ENCODE measurements at regions not wholly inside any gene's neighbourhood (a gene's known extent, or its start where the extent isn't known, plus 50 kb on each side); places are given as distances from the start of the nearest gene placed in this dataset.

- peaks cover 5% of the 10 kb centered on the region; the same call in 1 of the 2 replicates for H3K9me3 ChIP-seq
- CTCF ChIA-PET, result no interaction called here
- no peaks in the 10 kb centered on the region for H3K4me1 ChIP-seq (ENCODE audit: control insufficient read depth in 1 of 2, insufficient read depth in 2 of 2, low read depth in 1 of 2, low read length in 1 of 2)
- H3K79me2 ChIP-seq (ENCODE audit: insufficient read depth), result no peaks in the 10 kb centered on the region
- H3K27ac ChIP-seq (ENCODE audit: low read depth in 2 of 2, low read length in 1 of 2), result no peak overlapping the region
- no peak for DNase-seq
- H3K27me3 ChIP-seq (ENCODE audit: insufficient read depth), result no peaks in the 10 kb centered on the region
- H2AFZ ChIP-seq (ENCODE audit: low read depth), result no peak overlapping the region
- H3K9ac ChIP-seq, result no peak overlapping the region
- no peaks in the 10 kb centered on the region for H4K20me1 ChIP-seq (ENCODE audit: insufficient read depth)
- TF ChIP-seq RAD21 (IDR thresholded peaks at IDR 0.05; ENCODE audit: low read length), result no peak
- TF ChIP-seq SIN3A (IDR thresholded peaks at IDR 0.05; ENCODE audit: borderline replicate concordance, low read depth, low read length), result no peak
- TF ChIP-seq, protein P1, sequence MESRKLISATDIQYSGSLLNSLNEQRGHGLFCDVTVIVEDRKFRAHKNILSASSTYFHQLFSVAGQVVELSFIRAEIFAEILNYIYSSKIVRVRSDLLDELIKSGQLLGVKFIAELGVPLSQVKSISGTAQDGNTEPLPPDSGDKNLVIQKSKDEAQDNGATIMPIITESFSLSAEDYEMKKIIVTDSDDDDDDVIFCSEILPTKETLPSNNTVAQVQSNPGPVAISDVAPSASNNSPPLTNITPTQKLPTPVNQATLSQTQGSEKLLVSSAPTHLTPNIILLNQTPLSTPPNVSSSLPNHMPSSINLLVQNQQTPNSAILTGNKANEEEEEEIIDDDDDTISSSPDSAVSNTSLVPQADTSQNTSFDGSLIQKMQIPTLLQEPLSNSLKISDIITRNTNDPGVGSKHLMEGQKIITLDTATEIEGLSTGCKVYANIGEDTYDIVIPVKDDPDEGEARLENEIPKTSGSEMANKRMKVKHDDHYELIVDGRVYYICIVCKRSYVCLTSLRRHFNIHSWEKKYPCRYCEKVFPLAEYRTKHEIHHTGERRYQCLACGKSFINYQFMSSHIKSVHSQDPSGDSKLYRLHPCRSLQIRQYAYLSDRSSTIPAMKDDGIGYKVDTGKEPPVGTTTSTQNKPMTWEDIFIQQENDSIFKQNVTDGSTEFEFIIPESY (IDR thresholded peaks at IDR 0.05; ENCODE audit: borderline replicate concordance, low read depth), result no peak
- TF ChIP-seq FOXM1 (IDR thresholded peaks at IDR 0.05; ENCODE audit: low read depth), result no peak
- TF ChIP-seq GATA2 (CRISPR knock-in tag; IDR thresholded peaks at IDR 0.05), result no peak
- TF ChIP-seq, protein P2, sequence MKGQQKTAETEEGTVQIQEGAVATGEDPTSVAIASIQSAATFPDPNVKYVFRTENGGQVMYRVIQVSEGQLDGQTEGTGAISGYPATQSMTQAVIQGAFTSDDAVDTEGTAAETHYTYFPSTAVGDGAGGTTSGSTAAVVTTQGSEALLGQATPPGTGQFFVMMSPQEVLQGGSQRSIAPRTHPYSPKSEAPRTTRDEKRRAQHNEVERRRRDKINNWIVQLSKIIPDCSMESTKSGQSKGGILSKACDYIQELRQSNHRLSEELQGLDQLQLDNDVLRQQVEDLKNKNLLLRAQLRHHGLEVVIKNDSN (IDR thresholded peaks at IDR 0.05; ENCODE audit: borderline replicate concordance, low read depth), result no peak
- TF ChIP-seq GABPA (IDR thresholded peaks at IDR 0.05; ENCODE audit: low read depth), result no peak
- no peak overlapping the region for H3K4me2 ChIP-seq
- WGBS (ENCODE audit: low lambda C conversion rate), result 50% methylated on average over 6 of the region's 11 CpGs
- no peaks in the 10 kb centered on the region for H3K36me3 ChIP-seq (replicated peaks in 1 of 2; ENCODE audit: control insufficient read depth in 1 of 2, insufficient read depth in 2 of 2, low read length in 1 of 2)
- H3K9me2 ChIP-seq, result no peaks in the 10 kb centered on the region
- no peaks in the 10 kb centered on the region for H3F3A ChIP-seq (replicated peaks; ENCODE audit: insufficient read depth)
- H3K4me3 ChIP-seq (ENCODE audit: low read depth in 2 of 2, low read length in 1 of 2), result no peak overlapping the region
- POLR2A ChIA-PET, result no interaction called here
These were observed 90.2 kb upstream of the PRR20G start for GRCh38 chr3:127377801-127378655.

DNA sequence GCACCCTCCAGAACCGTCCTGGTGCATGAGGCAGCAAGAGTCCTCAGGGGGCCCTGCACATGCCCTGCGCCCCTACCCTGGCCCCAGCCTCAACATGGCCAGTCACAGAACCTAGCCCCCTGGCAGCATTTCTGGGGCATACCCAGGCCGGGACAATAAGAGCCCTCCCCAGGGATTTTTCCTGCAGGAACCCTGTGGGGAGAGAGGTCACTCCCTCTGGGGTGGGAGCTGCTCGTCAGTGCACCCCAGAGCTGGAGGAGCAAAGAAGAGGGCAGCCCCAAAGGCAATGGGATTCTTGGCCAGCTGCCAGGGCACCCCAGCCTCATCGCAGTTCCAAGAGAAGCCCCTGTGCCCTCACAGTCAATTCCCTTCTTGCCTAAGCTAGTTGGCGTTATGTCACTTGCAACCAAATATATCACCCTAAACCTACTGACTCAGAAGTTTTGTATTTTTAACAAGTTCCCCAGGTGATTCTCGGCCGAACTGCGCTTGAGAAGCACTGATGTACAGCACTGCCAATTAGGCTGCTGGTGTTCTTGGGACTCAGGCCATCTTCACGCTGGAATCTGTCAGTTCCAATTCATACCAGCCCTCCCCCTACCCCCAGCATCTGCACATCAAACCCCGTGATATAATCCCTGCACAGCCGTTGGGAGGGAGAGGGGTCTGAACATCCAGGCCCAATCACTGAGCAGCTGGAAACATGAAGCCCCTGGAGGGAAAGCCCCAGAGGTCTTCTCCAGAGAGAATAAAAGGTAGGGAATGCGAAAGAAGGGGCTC, 87.5 kb upstream of the PRR20G start:
- no peak for DNase-seq
- H3K27me3 ChIP-seq (ENCODE audit: insufficient read depth), result 0 out of 2 replicates have a peak, but pooled peaks cover 2% of the 10 kb centered on the region
- no peaks in the 10 kb centered on the region for H3K79me2 ChIP-seq (ENCODE audit: insufficient read depth)
- POLR2A ChIA-PET, result no interaction called here
- no peaks in the 10 kb centered on the region for H3K9me3 ChIP-seq
- CTCF ChIA-PET, result interaction anchor here (0.9 to 1.3 kb wide), 2 partner anchors 16 to 121 kb away, joined by 3 to 5 read pairs; no protein-coding TSS in a partner anchor
- no peak overlapping the region for H3K4me3 ChIP-seq (ENCODE audit: low read depth in 2 of 2, low read length in 1 of 2)
- no peak overlapping the region for H3K4me2 ChIP-seq
- H4K20me1 ChIP-seq (ENCODE audit: insufficient read depth), result no peaks in the 10 kb centered on the region
- no peaks in the 10 kb centered on the region for H3K9me2 ChIP-seq
- no peaks in the 10 kb centered on the region for H3K36me3 ChIP-seq (replicated peaks in 1 of 2; ENCODE audit: control insufficient read depth in 1 of 2, insufficient read depth in 2 of 2, low read length in 1 of 2)
- no peaks in the 10 kb centered on the region for H3F3A ChIP-seq (replicated peaks; ENCODE audit: insufficient read depth)
- peaks cover 0 to 12% of the 10 kb centered on the region in 2 experiments; a peak in 1 of 4 replicates for H3K4me1 ChIP-seq (ENCODE audit: control insufficient read depth in 1 of 2, insufficient read depth in 2 of 2, low read depth in 1 of 2, low read length in 1 of 2)
- no peak overlapping the region for H3K9ac ChIP-seq
- H3K27ac ChIP-seq (ENCODE audit: low read depth in 2 of 2, low read length in 1 of 2), result no peak overlapping the region
- WGBS (ENCODE audit: low lambda C conversion rate), result 62% methylated on average over 12 of the region's 13 CpGs
- H2AFZ ChIP-seq (ENCODE audit: low read depth), result no peak overlapping the region
- TF ChIP-seq YY1 (IDR thresholded peaks at IDR 0.05; ENCODE audit: low read depth), result no peak
- no peak for TF ChIP-seq CTCF (IDR thresholded peaks at IDR 0.05)
- no peak for TF ChIP-seq TCF12 (IDR thresholded peaks at IDR 0.05)
- TF ChIP-seq PBX3 (IDR thresholded peaks at IDR 0.05), result no peak
- TF ChIP-seq, protein P3, sequence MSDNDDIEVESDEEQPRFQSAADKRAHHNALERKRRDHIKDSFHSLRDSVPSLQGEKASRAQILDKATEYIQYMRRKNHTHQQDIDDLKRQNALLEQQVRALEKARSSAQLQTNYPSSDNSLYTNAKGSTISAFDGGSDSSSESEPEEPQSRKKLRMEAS (IDR thresholded peaks at IDR 0.05; ENCODE audit: low read depth), result no peak
- TF ChIP-seq, protein P4, sequence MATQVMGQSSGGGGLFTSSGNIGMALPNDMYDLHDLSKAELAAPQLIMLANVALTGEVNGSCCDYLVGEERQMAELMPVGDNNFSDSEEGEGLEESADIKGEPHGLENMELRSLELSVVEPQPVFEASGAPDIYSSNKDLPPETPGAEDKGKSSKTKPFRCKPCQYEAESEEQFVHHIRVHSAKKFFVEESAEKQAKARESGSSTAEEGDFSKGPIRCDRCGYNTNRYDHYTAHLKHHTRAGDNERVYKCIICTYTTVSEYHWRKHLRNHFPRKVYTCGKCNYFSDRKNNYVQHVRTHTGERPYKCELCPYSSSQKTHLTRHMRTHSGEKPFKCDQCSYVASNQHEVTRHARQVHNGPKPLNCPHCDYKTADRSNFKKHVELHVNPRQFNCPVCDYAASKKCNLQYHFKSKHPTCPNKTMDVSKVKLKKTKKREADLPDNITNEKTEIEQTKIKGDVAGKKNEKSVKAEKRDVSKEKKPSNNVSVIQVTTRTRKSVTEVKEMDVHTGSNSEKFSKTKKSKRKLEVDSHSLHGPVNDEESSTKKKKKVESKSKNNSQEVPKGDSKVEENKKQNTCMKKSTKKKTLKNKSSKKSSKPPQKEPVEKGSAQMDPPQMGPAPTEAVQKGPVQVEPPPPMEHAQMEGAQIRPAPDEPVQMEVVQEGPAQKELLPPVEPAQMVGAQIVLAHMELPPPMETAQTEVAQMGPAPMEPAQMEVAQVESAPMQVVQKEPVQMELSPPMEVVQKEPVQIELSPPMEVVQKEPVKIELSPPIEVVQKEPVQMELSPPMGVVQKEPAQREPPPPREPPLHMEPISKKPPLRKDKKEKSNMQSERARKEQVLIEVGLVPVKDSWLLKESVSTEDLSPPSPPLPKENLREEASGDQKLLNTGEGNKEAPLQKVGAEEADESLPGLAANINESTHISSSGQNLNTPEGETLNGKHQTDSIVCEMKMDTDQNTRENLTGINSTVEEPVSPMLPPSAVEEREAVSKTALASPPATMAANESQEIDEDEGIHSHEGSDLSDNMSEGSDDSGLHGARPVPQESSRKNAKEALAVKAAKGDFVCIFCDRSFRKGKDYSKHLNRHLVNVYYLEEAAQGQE (IDR thresholded peaks at IDR 0.05; ENCODE audit: low read depth, low read length), result no peak

Measured in SK-N-SH (cell line).